ENCODE measurements at regions not wholly inside any gene's neighbourhood (a gene's known extent, or its start where the extent isn't known, plus 50 kb on each side); places are given as distances from the start of the nearest gene placed in this dataset.

GRCh38 chr7:93779115-93779514, 111.4 kb downstream of the TFPI2 start:
- TF ChIP-seq, protein P1, sequence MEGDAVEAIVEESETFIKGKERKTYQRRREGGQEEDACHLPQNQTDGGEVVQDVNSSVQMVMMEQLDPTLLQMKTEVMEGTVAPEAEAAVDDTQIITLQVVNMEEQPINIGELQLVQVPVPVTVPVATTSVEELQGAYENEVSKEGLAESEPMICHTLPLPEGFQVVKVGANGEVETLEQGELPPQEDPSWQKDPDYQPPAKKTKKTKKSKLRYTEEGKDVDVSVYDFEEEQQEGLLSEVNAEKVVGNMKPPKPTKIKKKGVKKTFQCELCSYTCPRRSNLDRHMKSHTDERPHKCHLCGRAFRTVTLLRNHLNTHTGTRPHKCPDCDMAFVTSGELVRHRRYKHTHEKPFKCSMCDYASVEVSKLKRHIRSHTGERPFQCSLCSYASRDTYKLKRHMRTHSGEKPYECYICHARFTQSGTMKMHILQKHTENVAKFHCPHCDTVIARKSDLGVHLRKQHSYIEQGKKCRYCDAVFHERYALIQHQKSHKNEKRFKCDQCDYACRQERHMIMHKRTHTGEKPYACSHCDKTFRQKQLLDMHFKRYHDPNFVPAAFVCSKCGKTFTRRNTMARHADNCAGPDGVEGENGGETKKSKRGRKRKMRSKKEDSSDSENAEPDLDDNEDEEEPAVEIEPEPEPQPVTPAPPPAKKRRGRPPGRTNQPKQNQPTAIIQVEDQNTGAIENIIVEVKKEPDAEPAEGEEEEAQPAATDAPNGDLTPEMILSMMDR (IDR thresholded peaks at IDR 0.05 in 8 of 11, conservative IDR thresholded peaks at IDR 0.05 in 3 of 11): no peak
- TF ChIP-seq POLR2A (IDR thresholded peaks at IDR 0.05) (no peak), POLR2AphosphoS5 (IDR thresholded peaks at IDR 0.05) (no peak)

Data from spleen (tissue), 7 donors.